GM23338 (cell line): ENCODE measurements at regions not wholly inside any gene's neighbourhood (a gene's known extent, or its start where the extent isn't known, plus 50 kb on each side); places are given as distances from the start of the nearest gene placed in this dataset.

ENCODE experiments used
- ATAC-seq: fragments of 200-7000 bp; cut with Tn5 transposase; 3 replicates; pipeline ENCODE4 v1.9.1; 2020
- DNase-seq: peaks from one replicate; pipeline ENCODE4 v3.0.0-alpha.2; 2015; ENCODE audit warnings: low spot score
- H2AFZ ChIP-seq: fragments of 200-600 bp; sonication (generic); 2 replicates; pipeline ENCODE4 v1.8.0; 2016; ENCODE audit warnings: antibody characterized with exemption, mild to moderate bottlenecking, moderate library complexity
- H3F3A ChIP-seq: fragments of 200-600 bp; sonication (generic); replicated peaks from 2 replicates; pipeline ENCODE4 v1.8.0; 2017; ENCODE audit warnings: antibody characterized with exemption, mixed run types, low read depth
- H3K27ac ChIP-seq: fragments of 200-600 bp; sonication (generic); 2 replicates; pipeline ENCODE4 v1.6.1; 2016; ENCODE audit warnings: low read depth
- H3K27me3 ChIP-seq: fragments of 200-600 bp; sonication (generic); 2 replicates; pipeline ENCODE4 v1.8.0; 2016; ENCODE audit warnings: mild to moderate bottlenecking, mixed run types, moderate library complexity; ENCODE audit not compliant: insufficient read depth
- H3K36me3 ChIP-seq: fragments of 200-600 bp; sonication (generic); 2 replicates; pipeline ENCODE4 v1.8.0; 2016; ENCODE audit warnings: mild to moderate bottlenecking; ENCODE audit not compliant: insufficient read depth
- H3K4me1 ChIP-seq: fragments of 200-600 bp; sonication (generic); 2 replicates; pipeline ENCODE4 v1.8.0; 2016; ENCODE audit warnings: mild to moderate bottlenecking, moderate library complexity; ENCODE audit not compliant: insufficient read depth
- H3K4me2 ChIP-seq: fragments of 200-600 bp; sonication (generic); 2 replicates; pipeline ENCODE4 v1.7.1; 2017; ENCODE audit warnings: mixed run types
- H3K4me3 ChIP-seq: fragments of 200-600 bp; sonication (generic); 2 replicates; pipeline ENCODE4 v1.6.1; 2016; ENCODE audit warnings: mixed run types
- H3K79me2 ChIP-seq: fragments of 200-600 bp; sonication (generic); replicated peaks from 2 replicates; pipeline ENCODE4 v1.8.0; 2017; ENCODE audit warnings: mild to moderate bottlenecking; ENCODE audit not compliant: insufficient read depth
- H3K9me2 ChIP-seq: fragments of 200-600 bp; sonication (generic); 2 replicates; pipeline ENCODE4 v1.8.0; 2017; ENCODE audit not compliant: insufficient read depth
- H4K20me1 ChIP-seq: fragments of 200-600 bp; sonication (generic); replicated peaks from 2 replicates; pipeline ENCODE4 v1.8.0; 2017; ENCODE audit warnings: mild to moderate bottlenecking; ENCODE audit not compliant: insufficient read depth
- H3K27ac Mint-ChIP-seq: 2 replicates; pipeline ENCODE4 v1.8.0; 2020; ENCODE audit warnings: inconsistent platforms, mild to moderate bottlenecking, moderate library complexity, mixed read lengths
- H3K27me3 Mint-ChIP-seq: 3 replicates; pipeline ENCODE4 v1.8.0; 2022; ENCODE audit warnings: low read depth, mild to moderate bottlenecking, moderate library complexity, mixed read lengths, inconsistent platforms; ENCODE audit not compliant: insufficient read depth, poor library complexity
- H3K36me3 Mint-ChIP-seq: 3 replicates; pipeline ENCODE4 v1.8.0; 2021; ENCODE audit warnings: low read depth, mild to moderate bottlenecking, inconsistent platforms, moderate library complexity, mixed read lengths
- H3K4me1 Mint-ChIP-seq: 3 replicates; pipeline ENCODE4 v1.8.0; 2020; ENCODE audit warnings: mild to moderate bottlenecking, inconsistent platforms, mixed read lengths
- H3K4me3 Mint-ChIP-seq: 3 replicates; pipeline ENCODE4 v1.8.0; 2021; ENCODE audit warnings: moderate library complexity, mild to moderate bottlenecking, inconsistent platforms, mixed read lengths
- H3K9me3 Mint-ChIP-seq: 3 replicates; pipeline ENCODE4 v1.8.0; 2020; ENCODE audit warnings: moderate library complexity, mild to moderate bottlenecking, inconsistent platforms, mixed read lengths
- CREB1 ChIP-seq: fragments of 250-450 bp; sonication (Bioruptor Pico); IDR thresholded peaks from 2 replicates; pipeline ENCODE4 v1.5.0; 2020; ENCODE audit warnings: low read depth, mild to moderate bottlenecking, moderate library complexity
- CTCF ChIP-seq, 2 experiments: fragments of 200-600 bp in 1 of 2; sonication (generic) in 1 of 2; conservative IDR thresholded peaks; 2 replicates each; pipeline versions ENCODE4 v1.5.1 to v1.6.1; 2016 to 2017; ENCODE audit warnings: antibody characterized with exemption in 2 of 2, low read depth in 2 of 2, mild to moderate bottlenecking in 2 of 2, moderate library complexity in 1 of 2
- EZH2 ChIP-seq: fragments of 200-600 bp; sonication (generic); IDR thresholded peaks from one replicate; pipeline ENCODE4 v1.8.0; 2017; ENCODE audit warnings: antibody characterized with exemption, mild to moderate bottlenecking, low read depth; ENCODE audit not compliant: unreplicated experiment
- EZH2phosphoT487 ChIP-seq: fragments of 200-600 bp; sonication (generic); IDR thresholded peaks from one replicate; pipeline ENCODE4 v1.8.1; 2018; ENCODE audit warnings: antibody characterized with exemption; ENCODE audit not compliant: unreplicated experiment
- JUNB ChIP-seq: IDR thresholded peaks from one replicate; pipeline ENCODE4 v1.6.1; 2016; ENCODE audit warnings: antibody characterized with exemption; ENCODE audit not compliant: unreplicated experiment
- NANOG ChIP-seq: IDR thresholded peaks from 2 replicates; pipeline ENCODE4 v1.6.1; 2016; ENCODE audit warnings: antibody characterized with exemption, borderline replicate concordance
- POLR2AphosphoS5 ChIP-seq: IDR thresholded peaks from 2 replicates; pipeline ENCODE4 v1.6.1; 2016; ENCODE audit warnings: antibody characterized with exemption, low read depth
- STAT1 ChIP-seq: IDR thresholded peaks from one replicate; pipeline ENCODE4 v1.6.1; 2016; ENCODE audit warnings: antibody characterized with exemption; ENCODE audit not compliant: unreplicated experiment
- ZNF114 ChIP-seq: fragments of 250-450 bp; sonication (Bioruptor Pico); IDR thresholded peaks from 2 replicates; pipeline ENCODE4 v1.5.0; 2020; ENCODE audit warnings: mild to moderate bottlenecking, moderate library complexity
- ZNF331 ChIP-seq: fragments of 250-450 bp; sonication (Bioruptor Pico); IDR thresholded peaks from 2 replicates; pipeline ENCODE4 v1.5.0; 2020; ENCODE audit warnings: low read depth, mild to moderate bottlenecking, moderate library complexity
- TF ChIP-seq, protein P1 (sequence below): IDR thresholded peaks from 2 replicates; pipeline ENCODE4 v1.6.1; 2016; ENCODE audit warnings: antibody characterized with exemption
- TF ChIP-seq, protein P2 (sequence below): IDR thresholded peaks from one replicate; pipeline ENCODE4 v1.6.1; 2018; ENCODE audit warnings: antibody characterized with exemption; ENCODE audit not compliant: unreplicated experiment
- TF ChIP-seq, protein P3 (sequence below): fragments of 250-450 bp; sonication (Bioruptor Pico); IDR thresholded peaks from 2 replicates; pipeline ENCODE4 v1.5.0; 2020; ENCODE audit warnings: mild to moderate bottlenecking, moderate library complexity

DNA sequence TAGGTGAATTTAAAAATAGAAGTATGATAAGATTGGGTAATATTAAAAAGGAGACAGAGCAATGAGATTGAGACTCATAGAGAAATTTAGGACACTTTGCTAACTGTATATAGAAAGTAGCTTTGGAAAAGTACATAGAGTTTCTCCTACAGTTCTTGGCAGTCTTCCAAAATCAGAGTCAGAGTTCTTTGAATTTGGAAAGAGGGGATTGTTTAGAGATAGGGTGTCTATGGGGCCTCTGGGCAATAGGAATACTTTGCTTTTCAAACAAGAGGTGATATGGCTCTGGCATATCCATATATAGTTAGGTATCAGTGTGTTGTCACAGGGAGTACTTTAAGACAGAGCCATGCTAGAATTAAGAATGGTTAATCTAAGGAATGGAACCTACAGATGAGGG lies 477.1 kb upstream of the KCNMB2 start:
- Histone ChIP-seq H3K36me3 (no peaks in the 10 kb centered on the region), H3K27me3 (no peaks in the 10 kb centered on the region), H3K9me2 (no peaks in the 10 kb centered on the region), H3F3A (no peaks in the 10 kb centered on the region), H4K20me1 (no peaks in the 10 kb centered on the region), H3K27ac (no peak overlapping the region), H3K4me2 (no peak overlapping the region), H3K79me2 (no peaks in the 10 kb centered on the region), H3K4me3 (no peak overlapping the region), H2AFZ (no peak overlapping the region), H3K4me1 (no peaks in the 10 kb centered on the region)
- Mint-ChIP-seq H3K4me1 (peaks cover 9% of the 10 kb centered on the region), H3K27ac (no peak overlapping the region), H3K4me3 (no peak overlapping the region), H3K27me3 (peaks cover 2% of the 10 kb centered on the region), H3K36me3 (no peaks in the 10 kb centered on the region), H3K9me3 (no peaks in the 10 kb centered on the region)
- ATAC-seq (no peak), DNase-seq (no peak)
- TF ChIP-seq EZH2, result no peak
- no peak for TF ChIP-seq ZNF114 (CRISPR knock-in tag)
- TF ChIP-seq, protein P1, sequence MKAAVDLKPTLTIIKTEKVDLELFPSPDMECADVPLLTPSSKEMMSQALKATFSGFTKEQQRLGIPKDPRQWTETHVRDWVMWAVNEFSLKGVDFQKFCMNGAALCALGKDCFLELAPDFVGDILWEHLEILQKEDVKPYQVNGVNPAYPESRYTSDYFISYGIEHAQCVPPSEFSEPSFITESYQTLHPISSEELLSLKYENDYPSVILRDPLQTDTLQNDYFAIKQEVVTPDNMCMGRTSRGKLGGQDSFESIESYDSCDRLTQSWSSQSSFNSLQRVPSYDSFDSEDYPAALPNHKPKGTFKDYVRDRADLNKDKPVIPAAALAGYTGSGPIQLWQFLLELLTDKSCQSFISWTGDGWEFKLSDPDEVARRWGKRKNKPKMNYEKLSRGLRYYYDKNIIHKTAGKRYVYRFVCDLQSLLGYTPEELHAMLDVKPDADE, result no peak
- TF ChIP-seq ZNF331, result no peak
- TF ChIP-seq STAT1, result no peak
- no peak for TF ChIP-seq NANOG
- TF ChIP-seq, protein P2, sequence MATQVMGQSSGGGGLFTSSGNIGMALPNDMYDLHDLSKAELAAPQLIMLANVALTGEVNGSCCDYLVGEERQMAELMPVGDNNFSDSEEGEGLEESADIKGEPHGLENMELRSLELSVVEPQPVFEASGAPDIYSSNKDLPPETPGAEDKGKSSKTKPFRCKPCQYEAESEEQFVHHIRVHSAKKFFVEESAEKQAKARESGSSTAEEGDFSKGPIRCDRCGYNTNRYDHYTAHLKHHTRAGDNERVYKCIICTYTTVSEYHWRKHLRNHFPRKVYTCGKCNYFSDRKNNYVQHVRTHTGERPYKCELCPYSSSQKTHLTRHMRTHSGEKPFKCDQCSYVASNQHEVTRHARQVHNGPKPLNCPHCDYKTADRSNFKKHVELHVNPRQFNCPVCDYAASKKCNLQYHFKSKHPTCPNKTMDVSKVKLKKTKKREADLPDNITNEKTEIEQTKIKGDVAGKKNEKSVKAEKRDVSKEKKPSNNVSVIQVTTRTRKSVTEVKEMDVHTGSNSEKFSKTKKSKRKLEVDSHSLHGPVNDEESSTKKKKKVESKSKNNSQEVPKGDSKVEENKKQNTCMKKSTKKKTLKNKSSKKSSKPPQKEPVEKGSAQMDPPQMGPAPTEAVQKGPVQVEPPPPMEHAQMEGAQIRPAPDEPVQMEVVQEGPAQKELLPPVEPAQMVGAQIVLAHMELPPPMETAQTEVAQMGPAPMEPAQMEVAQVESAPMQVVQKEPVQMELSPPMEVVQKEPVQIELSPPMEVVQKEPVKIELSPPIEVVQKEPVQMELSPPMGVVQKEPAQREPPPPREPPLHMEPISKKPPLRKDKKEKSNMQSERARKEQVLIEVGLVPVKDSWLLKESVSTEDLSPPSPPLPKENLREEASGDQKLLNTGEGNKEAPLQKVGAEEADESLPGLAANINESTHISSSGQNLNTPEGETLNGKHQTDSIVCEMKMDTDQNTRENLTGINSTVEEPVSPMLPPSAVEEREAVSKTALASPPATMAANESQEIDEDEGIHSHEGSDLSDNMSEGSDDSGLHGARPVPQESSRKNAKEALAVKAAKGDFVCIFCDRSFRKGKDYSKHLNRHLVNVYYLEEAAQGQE, result no peak
- TF ChIP-seq, protein P3, sequence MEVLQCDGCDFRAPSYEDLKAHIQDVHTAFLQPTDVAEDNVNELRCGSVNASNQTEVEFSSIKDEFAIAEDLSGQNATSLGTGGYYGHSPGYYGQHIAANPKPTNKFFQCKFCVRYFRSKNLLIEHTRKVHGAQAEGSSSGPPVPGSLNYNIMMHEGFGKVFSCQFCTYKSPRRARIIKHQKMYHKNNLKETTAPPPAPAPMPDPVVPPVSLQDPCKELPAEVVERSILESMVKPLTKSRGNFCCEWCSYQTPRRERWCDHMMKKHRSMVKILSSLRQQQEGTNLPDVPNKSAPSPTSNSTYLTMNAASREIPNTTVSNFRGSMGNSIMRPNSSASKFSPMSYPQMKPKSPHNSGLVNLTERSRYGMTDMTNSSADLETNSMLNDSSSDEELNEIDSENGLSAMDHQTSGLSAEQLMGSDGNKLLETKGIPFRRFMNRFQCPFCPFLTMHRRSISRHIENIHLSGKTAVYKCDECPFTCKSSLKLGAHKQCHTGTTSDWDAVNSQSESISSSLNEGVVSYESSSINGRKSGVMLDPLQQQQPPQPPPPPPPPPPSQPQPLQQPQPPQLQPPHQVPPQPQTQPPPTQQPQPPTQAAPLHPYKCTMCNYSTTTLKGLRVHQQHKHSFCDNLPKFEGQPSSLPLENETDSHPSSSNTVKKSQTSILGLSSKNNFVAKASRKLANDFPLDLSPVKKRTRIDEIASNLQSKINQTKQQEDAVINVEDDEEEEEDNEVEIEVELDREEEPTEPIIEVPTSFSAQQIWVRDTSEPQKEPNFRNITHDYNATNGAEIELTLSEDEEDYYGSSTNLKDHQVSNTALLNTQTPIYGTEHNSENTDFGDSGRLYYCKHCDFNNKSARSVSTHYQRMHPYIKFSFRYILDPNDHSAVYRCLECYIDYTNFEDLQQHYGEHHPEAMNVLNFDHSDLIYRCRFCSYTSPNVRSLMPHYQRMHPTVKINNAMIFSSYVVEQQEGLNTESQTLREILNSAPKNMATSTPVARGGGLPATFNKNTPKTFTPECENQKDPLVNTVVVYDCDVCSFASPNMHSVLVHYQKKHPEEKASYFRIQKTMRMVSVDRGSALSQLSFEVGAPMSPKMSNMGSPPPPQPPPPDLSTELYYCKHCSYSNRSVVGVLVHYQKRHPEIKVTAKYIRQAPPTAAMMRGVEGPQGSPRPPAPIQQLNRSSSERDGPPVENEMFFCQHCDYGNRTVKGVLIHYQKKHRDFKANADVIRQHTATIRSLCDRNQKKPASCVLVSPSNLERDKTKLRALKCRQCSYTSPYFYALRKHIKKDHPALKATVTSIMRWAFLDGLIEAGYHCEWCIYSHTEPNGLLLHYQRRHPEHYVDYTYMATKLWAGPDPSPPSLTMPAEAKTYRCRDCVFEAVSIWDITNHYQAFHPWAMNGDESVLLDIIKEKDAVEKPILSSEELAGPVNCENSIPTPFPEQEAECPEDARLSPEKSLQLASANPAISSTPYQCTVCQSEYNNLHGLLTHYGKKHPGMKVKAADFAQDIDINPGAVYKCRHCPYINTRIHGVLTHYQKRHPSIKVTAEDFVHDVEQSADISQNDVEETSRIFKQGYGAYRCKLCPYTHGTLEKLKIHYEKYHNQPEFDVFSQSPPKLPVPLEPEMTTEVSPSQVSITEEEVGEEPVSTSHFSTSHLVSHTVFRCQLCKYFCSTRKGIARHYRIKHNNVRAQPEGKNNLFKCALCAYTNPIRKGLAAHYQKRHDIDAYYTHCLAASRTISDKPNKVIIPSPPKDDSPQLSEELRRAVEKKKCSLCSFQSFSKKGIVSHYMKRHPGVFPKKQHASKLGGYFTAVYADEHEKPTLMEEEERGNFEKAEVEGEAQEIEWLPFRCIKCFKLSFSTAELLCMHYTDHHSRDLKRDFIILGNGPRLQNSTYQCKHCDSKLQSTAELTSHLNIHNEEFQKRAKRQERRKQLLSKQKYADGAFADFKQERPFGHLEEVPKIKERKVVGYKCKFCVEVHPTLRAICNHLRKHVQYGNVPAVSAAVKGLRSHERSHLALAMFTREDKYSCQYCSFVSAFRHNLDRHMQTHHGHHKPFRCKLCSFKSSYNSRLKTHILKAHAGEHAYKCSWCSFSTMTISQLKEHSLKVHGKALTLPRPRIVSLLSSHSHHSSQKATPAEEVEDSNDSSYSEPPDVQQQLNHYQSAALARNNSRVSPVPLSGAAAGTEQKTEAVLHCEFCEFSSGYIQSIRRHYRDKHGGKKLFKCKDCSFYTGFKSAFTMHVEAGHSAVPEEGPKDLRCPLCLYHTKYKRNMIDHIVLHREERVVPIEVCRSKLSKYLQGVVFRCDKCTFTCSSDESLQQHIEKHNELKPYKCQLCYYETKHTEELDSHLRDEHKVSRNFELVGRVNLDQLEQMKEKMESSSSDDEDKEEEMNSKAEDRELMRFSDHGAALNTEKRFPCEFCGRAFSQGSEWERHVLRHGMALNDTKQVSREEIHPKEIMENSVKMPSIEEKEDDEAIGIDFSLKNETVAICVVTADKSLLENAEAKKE (CRISPR knock-in tag), result no peak
- no peak for TF ChIP-seq CREB1 (CRISPR knock-in tag)
- TF ChIP-seq POLR2AphosphoS5, result no peak
- no peak for TF ChIP-seq CTCF (conservative IDR thresholded peaks at IDR 0.05; ENCODE audit: low read depth in 2 of 2)
- no peak for TF ChIP-seq JUNB
- TF ChIP-seq EZH2phosphoT487, result no peak
